ENCODE measurements at regions not wholly inside any gene's neighbourhood (a gene's known extent, or its start where the extent isn't known, plus 50 kb on each side); places are given as distances from the start of the nearest gene placed in this dataset.

GRCh38 chr1:55512466-55512865 is 297.3 kb upstream of the USP24 start:
- DNase-seq, result no peak

- DNase-seq, result no peak
These were observed 292.4 kb upstream of the USP24 start for GRCh38 chr1:55507578-55507931.

- DNase-seq, result no peak
These were observed 291.8 kb upstream of the USP24 start for GRCh38 chr1:55506740-55507577.

GRCh38 chr1:55505326-55505725 is 290.2 kb upstream of the USP24 start:
- no peak for DNase-seq

- DNase-seq, result peak; percentile 73
These were observed 289.2 kb upstream of the USP24 start for GRCh38 chr1:55504306-55504731.

- no peak for DNase-seq
These were observed 288.6 kb upstream of the USP24 start for GRCh38 chr1:55503663-55504305.

GRCh38 chr1:55500601-55501000 is 285.4 kb upstream of the USP24 start:
- no peak for DNase-seq

- no peak for DNase-seq
These were observed 275.4 kb upstream of the USP24 start for GRCh38 chr1:55490547-55490946.

GRCh38 chr1:55484173-55484572 is 269.0 kb upstream of the USP24 start:
- no peak for DNase-seq

GRCh38 chr1:55483523-55483922 is 268.4 kb upstream of the USP24 start:
- no peak for DNase-seq

GRCh38 chr1:55481634-55482033 is 266.5 kb upstream of the USP24 start:
- no peak for DNase-seq

GRCh38 chr1:55480029-55480795 is 265.0 kb upstream of the USP24 start:
- DNase-seq, result no peak

- peak; percentile 72 for DNase-seq
These were observed 263.6 kb upstream of the USP24 start for GRCh38 chr1:55478742-55479141.

GRCh38 chr1:55477953-55478352 is 262.8 kb upstream of the USP24 start:
- DNase-seq, result no peak

GRCh38 chr1:55476445-55477015 is 261.4 kb upstream of the USP24 start:
- no peak for DNase-seq

- DNase-seq, result no peak
These were observed 259.1 kb upstream of the USP24 start for GRCh38 chr1:55474168-55474786.

- DNase-seq, result no peak
These were observed 258.5 kb upstream of the USP24 start for GRCh38 chr1:55473661-55474060.

- DNase-seq, result no peak
These were observed 257.6 kb upstream of the USP24 start for GRCh38 chr1:55472784-55473183.

- DNase-seq, result no peak
These were observed 257.0 kb upstream of the USP24 start for GRCh38 chr1:55472115-55472514.

- DNase-seq, result no peak
These were observed 253.1 kb upstream of the USP24 start for GRCh38 chr1:55468142-55468795.

- DNase-seq, result no peak
These were observed 251.8 kb upstream of the USP24 start for GRCh38 chr1:55466921-55467320.

- no peak for DNase-seq
These were observed 251.2 kb upstream of the USP24 start for GRCh38 chr1:55466373-55466772.

Data from NCI-H2171 treated with DMSO at 0.1 percent for 48 hours (cell line).